ENCODE measurements at regions not wholly inside any gene's neighbourhood (a gene's known extent, or its start where the extent isn't known, plus 50 kb on each side); places are given as distances from the start of the nearest gene placed in this dataset.
A peak's percentile ranks its signal among the peaks of the same experiment; 100 is the strongest.

- ATAC-seq (no peak), DNase-seq (ENCODE audit: low spot score) (no peak)
- ChIA-PET CTCF (no interaction called here), POLR2A (no interaction called here)
- Mint-ChIP-seq H3K36me3 (no peaks in the 10 kb centered on the region), H3K27ac (no peak overlapping the region), H3K9me3 (peaks cover 13% of the 10 kb centered on the region; the same call in 1 of the 2 replicates), H3K4me3 (no peak overlapping the region), H3K4me1 (0 out of 2 replicates have a peak, but pooled peaks cover 5% of the 10 kb centered on the region), H3K27me3 (ENCODE audit: low read depth) (no peaks in the 10 kb centered on the region)
- TF ChIP-seq, protein P1, sequence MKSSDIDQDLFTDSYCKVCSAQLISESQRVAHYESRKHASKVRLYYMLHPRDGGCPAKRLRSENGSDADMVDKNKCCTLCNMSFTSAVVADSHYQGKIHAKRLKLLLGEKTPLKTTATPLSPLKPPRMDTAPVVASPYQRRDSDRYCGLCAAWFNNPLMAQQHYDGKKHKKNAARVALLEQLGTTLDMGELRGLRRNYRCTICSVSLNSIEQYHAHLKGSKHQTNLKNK (CRISPR knock-in tag; IDR thresholded peaks at IDR 0.05), result no peak
- no peak for TF ChIP-seq ATF2 (CRISPR knock-in tag; IDR thresholded peaks at IDR 0.05; ENCODE audit: borderline replicate concordance, low read depth)
- TF ChIP-seq NR3C1 (CRISPR knock-in tag; conservative IDR thresholded peaks at IDR 0.05; ENCODE audit: low read depth), result no peak
- TF ChIP-seq, protein P2, sequence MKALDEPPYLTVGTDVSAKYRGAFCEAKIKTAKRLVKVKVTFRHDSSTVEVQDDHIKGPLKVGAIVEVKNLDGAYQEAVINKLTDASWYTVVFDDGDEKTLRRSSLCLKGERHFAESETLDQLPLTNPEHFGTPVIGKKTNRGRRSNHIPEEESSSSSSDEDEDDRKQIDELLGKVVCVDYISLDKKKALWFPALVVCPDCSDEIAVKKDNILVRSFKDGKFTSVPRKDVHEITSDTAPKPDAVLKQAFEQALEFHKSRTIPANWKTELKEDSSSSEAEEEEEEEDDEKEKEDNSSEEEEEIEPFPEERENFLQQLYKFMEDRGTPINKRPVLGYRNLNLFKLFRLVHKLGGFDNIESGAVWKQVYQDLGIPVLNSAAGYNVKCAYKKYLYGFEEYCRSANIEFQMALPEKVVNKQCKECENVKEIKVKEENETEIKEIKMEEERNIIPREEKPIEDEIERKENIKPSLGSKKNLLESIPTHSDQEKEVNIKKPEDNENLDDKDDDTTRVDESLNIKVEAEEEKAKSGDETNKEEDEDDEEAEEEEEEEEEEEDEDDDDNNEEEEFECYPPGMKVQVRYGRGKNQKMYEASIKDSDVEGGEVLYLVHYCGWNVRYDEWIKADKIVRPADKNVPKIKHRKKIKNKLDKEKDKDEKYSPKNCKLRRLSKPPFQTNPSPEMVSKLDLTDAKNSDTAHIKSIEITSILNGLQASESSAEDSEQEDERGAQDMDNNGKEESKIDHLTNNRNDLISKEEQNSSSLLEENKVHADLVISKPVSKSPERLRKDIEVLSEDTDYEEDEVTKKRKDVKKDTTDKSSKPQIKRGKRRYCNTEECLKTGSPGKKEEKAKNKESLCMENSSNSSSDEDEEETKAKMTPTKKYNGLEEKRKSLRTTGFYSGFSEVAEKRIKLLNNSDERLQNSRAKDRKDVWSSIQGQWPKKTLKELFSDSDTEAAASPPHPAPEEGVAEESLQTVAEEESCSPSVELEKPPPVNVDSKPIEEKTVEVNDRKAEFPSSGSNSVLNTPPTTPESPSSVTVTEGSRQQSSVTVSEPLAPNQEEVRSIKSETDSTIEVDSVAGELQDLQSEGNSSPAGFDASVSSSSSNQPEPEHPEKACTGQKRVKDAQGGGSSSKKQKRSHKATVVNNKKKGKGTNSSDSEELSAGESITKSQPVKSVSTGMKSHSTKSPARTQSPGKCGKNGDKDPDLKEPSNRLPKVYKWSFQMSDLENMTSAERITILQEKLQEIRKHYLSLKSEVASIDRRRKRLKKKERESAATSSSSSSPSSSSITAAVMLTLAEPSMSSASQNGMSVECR (CRISPR knock-in tag; IDR thresholded peaks at IDR 0.05; ENCODE audit: borderline replicate concordance), result no peak
- TF ChIP-seq MXD4 (CRISPR knock-in tag; IDR thresholded peaks at IDR 0.05; ENCODE audit: borderline replicate concordance), result no peak
- no peak for TF ChIP-seq ZNF396 (CRISPR knock-in tag; IDR thresholded peaks at IDR 0.05; ENCODE audit: borderline replicate concordance)
Measured at GRCh38 chr3:162263596-162263995, 767.0 kb downstream of the OTOL1 start.

DNA sequence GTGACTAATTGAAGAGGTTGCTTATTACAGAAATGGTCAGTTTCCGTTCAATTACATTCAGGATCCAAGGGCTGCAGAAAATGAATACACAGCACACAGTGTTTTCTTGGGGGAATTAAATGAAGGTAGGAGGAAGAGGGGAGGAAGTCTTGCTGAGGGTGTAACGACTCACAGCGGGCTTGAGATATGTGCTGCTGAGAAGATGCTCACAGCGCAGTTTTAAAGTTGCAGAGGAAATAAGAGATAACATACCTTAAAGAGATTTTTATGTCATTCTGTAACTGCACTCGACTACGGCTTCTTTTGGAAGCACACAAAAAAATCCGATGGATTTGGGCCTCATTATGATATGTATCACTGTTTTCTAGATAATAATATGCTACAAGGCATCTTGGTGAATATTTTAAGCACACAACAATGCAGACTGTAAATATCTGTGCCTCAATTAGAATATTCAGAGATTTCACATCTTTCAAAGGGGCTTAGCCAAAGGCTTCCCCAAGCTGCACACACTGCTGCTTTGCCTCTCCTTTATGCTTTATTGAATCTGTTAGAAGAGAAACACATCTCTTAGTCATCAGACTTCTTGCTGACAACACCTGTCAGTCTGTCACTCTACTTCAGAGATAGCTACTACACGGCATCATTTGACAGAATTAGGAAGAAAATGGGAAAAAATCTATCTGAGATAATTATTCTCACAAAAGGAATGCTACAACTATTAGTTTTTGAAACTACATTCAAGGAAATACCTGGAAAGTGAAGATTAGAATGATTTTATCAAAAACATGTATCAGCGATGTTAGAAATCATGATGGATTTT is 773.2 kb downstream of the OTOL1 start:
- Mint-ChIP-seq H3K4me3 (no peak overlapping the region), H3K4me1 (peaks cover 16% of the 10 kb centered on the region), H3K27me3 (ENCODE audit: low read depth) (no peaks in the 10 kb centered on the region), H3K36me3 (no peaks in the 10 kb centered on the region), H3K27ac (peak overlapping the region; percentile 3; the same call in 1 of the 2 replicates), H3K9me3 (peaks cover 13% of the 10 kb centered on the region; the same call in 1 of the 2 replicates)
- DNase-seq (ENCODE audit: low spot score), result no peak
- CTCF ChIA-PET, result no interaction called here
- POLR2A ChIA-PET, result no interaction called here
- peak; percentile 77 for ATAC-seq
- no peak for TF ChIP-seq KAT7 (CRISPR knock-in tag; IDR thresholded peaks at IDR 0.05; ENCODE audit: borderline replicate concordance)
- no peak for TF ChIP-seq GTF2I (CRISPR knock-in tag; conservative IDR thresholded peaks at IDR 0.05)
- TF ChIP-seq ESRRA (CRISPR knock-in tag; IDR thresholded peaks at IDR 0.05; ENCODE audit: borderline replicate concordance), result no peak
- TF ChIP-seq PREB (CRISPR knock-in tag; IDR thresholded peaks at IDR 0.05; ENCODE audit: borderline replicate concordance), result no peak

DNA sequence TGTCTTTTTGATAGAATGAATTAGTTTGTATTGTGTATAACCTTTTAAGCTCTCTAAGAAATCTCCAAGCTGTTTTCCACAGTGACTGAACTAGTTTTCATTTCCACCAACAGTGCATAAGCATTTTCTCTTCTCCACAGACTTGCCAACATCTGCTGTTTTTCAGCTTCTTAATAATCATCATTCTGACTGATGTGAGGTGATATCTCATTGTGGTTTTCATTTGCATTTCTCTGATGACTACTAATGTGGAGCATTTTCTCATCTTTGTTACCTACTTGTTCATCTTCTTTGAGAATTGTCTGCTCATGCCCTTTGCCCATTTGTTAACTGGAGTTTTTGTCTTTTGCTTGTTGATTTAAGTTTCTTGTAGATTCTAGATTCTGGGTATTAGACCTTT is 777.5 kb downstream of the OTOL1 start:
- H3K27me3 Mint-ChIP-seq (ENCODE audit: low read depth), result no peaks in the 10 kb centered on the region
- no peak for DNase-seq (ENCODE audit: low spot score)
- TF ChIP-seq NR3C1 (CRISPR knock-in tag; conservative IDR thresholded peaks at IDR 0.05; ENCODE audit: low read depth) (no peak), MYBL2 (CRISPR knock-in tag; IDR thresholded peaks at IDR 0.05) (no peak), NFATC4 (CRISPR knock-in tag; IDR thresholded peaks at IDR 0.05) (no peak), SMAD4 (CRISPR knock-in tag; IDR thresholded peaks at IDR 0.05) (no peak)
- ATAC-seq, result no peak
- peaks cover 12% of the 10 kb centered on the region for H3K4me1 Mint-ChIP-seq
- CTCF ChIA-PET, result no interaction called here
- peaks cover 3% of the 10 kb centered on the region for H3K9me3 Mint-ChIP-seq
- POLR2A ChIA-PET, result no interaction called here
- no peak overlapping the region for H3K27ac Mint-ChIP-seq
- H3K36me3 Mint-ChIP-seq, result no peaks in the 10 kb centered on the region; the same call in 1 of the 2 replicates
- no peak overlapping the region for H3K4me3 Mint-ChIP-seq

All from WTC11 (cell line).